Esophagus muscularis mucosa (tissue), 4 donors: ENCODE measurements at regions not wholly inside any gene's neighbourhood (a gene's known extent, or its start where the extent isn't known, plus 50 kb on each side); places are given as distances from the start of the nearest gene placed in this dataset.

Experiments
- DNase-seq: peaks from one replicate; pipeline ENCODE4 v3.0.0-alpha.2; 2017; ENCODE audit errors: extremely low spot score
- H3K27ac ChIP-seq, 4 donors: fragments of 200-600 bp; sonication (generic); replicated peaks in 1 of 4; 1 replicate in 3 of 4; 2 replicates in 1 of 4; pipeline ENCODE4 v1.5.1; 2016 to 2019; ENCODE audit warnings: mild to moderate bottlenecking in 1 of 4
- H3K27me3 ChIP-seq, 4 donors: fragments of 200-600 bp; sonication (generic); one replicate each; pipeline versions ENCODE4 v1.5.1 to v1.6.0; 2016 to 2019
- H3K36me3 ChIP-seq, 4 donors: fragments of 200-600 bp; sonication (generic); one replicate each; pipeline ENCODE4 v1.5.1; 2016 to 2019
- H3K4me1 ChIP-seq, 4 donors: fragments of 200-600 bp; sonication (generic); one replicate each; pipeline ENCODE4 v1.5.1; 2016 to 2019
- H3K4me3 ChIP-seq, 4 donors: fragments of 200-600 bp; sonication (generic); 1 replicate in 2 of 4; 2 replicates in 2 of 4; pipeline ENCODE4 v1.5.1; 2016 to 2019; ENCODE audit warnings: mild to moderate bottlenecking in 4 of 4, moderate library complexity in 1 of 4
- H3K9me3 ChIP-seq, 4 donors: fragments of 200-600 bp; sonication (generic); 1 replicate in 3 of 4; 2 replicates in 1 of 4; pipeline ENCODE4 v1.5.1; 2016 to 2019
- CTCF ChIP-seq, 3 experiments: fragments of 200-600 bp in 2 of 3; fragments of 450-650 bp in 1 of 3; sonication (generic) in 2 of 3; IDR thresholded peaks; one replicate each; pipeline ENCODE4 v1.5.1; 2017 to 2019; ENCODE audit warnings: antibody characterized with exemption in 3 of 3, mild to moderate bottlenecking in 2 of 3, moderate library complexity in 1 of 3
- EP300 ChIP-seq: sonication (generic); formaldehyde crosslinking; IDR thresholded peaks from one replicate; pipeline ENCODE4 v1.6.1; 2017; ENCODE audit warnings: antibody characterized with exemption
- POLR2A ChIP-seq: fragments of 450-650 bp; IDR thresholded peaks from one replicate; pipeline ENCODE4 v1.6.1; 2017; ENCODE audit warnings: antibody characterized with exemption, moderate library complexity, mild to moderate bottlenecking, low read depth
- POLR2AphosphoS5 ChIP-seq, 2 donors: sonication (generic); formaldehyde crosslinking; IDR thresholded peaks; one replicate each; pipeline ENCODE4 v1.6.1; 2017; ENCODE audit warnings: antibody characterized with exemption in 2 of 2
- WGBS: methylation state at CpG from one replicate; pipeline ENCODE4 v1.1.5; 2018; 5-methylcytosine and 5-hydroxymethylcytosine counted together
- intact Hi-C: fragments of 100-400 bp; cut with DNase I; formaldehyde crosslinking; loops from one replicate; pipeline ENCODE4 v1.15.1; 2023

- Histone ChIP-seq H3K4me3 (no peak overlapping the region), H3K9me3 (no peaks in the 10 kb centered on the region), H3K4me1 (no peaks in the 10 kb centered on the region), H3K27ac (no peak overlapping the region), H3K27me3 (no peaks in the 10 kb centered on the region), H3K36me3 (no peaks in the 10 kb centered on the region)
- 84% methylated on average over 1 of the region's 1 CpG for WGBS
- no peak for DNase-seq
- intact Hi-C loops = no loop called here
- no peak for TF ChIP-seq CTCF (IDR thresholded peaks at IDR 0.05)
- no peak for TF ChIP-seq EP300
- TF ChIP-seq POLR2A = no peak
- TF ChIP-seq POLR2AphosphoS5 (IDR thresholded peaks at IDR 0.05) = no peak
Measured at GRCh38 chr1:105386489-105386888, 1636.8 kb downstream of the AMY1C start.

GRCh38 chr1:105396001-105396400 is 1646.3 kb downstream of the AMY1C start:
- DNase-seq = no peak
- H3K9me3 ChIP-seq = peaks cover 0 to 3% (median 0%) of the 10 kb centered on the region in 4 donors
- no peaks in the 10 kb centered on the region for H3K36me3 ChIP-seq
- 36% methylated on average over 2 of the region's 2 CpGs for WGBS
- intact Hi-C loops = loop anchor here (10.0 kb wide), 1 partner anchor 191 kb away; no protein-coding TSS in a partner anchor
- TF ChIP-seq CTCF (IDR thresholded peaks at IDR 0.05) (no peak), EP300 (no peak), POLR2A (no peak), POLR2AphosphoS5 (IDR thresholded peaks at IDR 0.05) (no peak)
- H3K4me3 ChIP-seq = no peak overlapping the region
- H3K27ac ChIP-seq = no peak overlapping the region
- H3K27me3 ChIP-seq = no peaks in the 10 kb centered on the region
- no peaks in the 10 kb centered on the region for H3K4me1 ChIP-seq

GRCh38 chr1:105398909-105399308 is 1649.2 kb downstream of the AMY1C start:
- intact Hi-C loops = loop anchor here (10.0 kb wide), 1 partner anchor 194 kb away; no protein-coding TSS in a partner anchor
- no peaks in the 10 kb centered on the region for H3K36me3 ChIP-seq
- H3K27ac ChIP-seq = no peak overlapping the region
- peaks cover 0 to 3% (median 0%) of the 10 kb centered on the region in 4 donors for H3K9me3 ChIP-seq
- DNase-seq = no peak
- H3K4me1 ChIP-seq = no peaks in the 10 kb centered on the region
- H3K27me3 ChIP-seq = no peaks in the 10 kb centered on the region
- TF ChIP-seq POLR2A (no peak), CTCF (IDR thresholded peaks at IDR 0.05) (no peak), EP300 (no peak), POLR2AphosphoS5 (IDR thresholded peaks at IDR 0.05) (no peak)
- no peak overlapping the region for H3K4me3 ChIP-seq

GRCh38 chr1:105399716-105400115 is 1650.0 kb downstream of the AMY1C start:
- TF ChIP-seq POLR2A = no peak
- no peak for TF ChIP-seq POLR2AphosphoS5 (IDR thresholded peaks at IDR 0.05)
- no peak for TF ChIP-seq EP300
- no peak for TF ChIP-seq CTCF (IDR thresholded peaks at IDR 0.05)
- no peaks in the 10 kb centered on the region for H3K36me3 ChIP-seq
- H3K27me3 ChIP-seq = no peaks in the 10 kb centered on the region
- no peaks in the 10 kb centered on the region for H3K4me1 ChIP-seq
- H3K4me3 ChIP-seq = no peak overlapping the region
- DNase-seq = no peak
- H3K9me3 ChIP-seq = peaks cover 0 to 3% (median 0%) of the 10 kb centered on the region in 4 donors
- intact Hi-C loops = loop anchor here (10.0 kb wide), 1 partner anchor 195 kb away; no protein-coding TSS in a partner anchor
- no peak overlapping the region for H3K27ac ChIP-seq
- 89% methylated on average over 1 of the region's 1 CpG for whole genome bisulfite sequencing

- Histone ChIP-seq H3K9me3 (no peaks in the 10 kb centered on the region), H3K4me3 (no peak overlapping the region), H3K27me3 (no peaks in the 10 kb centered on the region), H3K27ac (no peak overlapping the region), H3K4me1 (no peaks in the 10 kb centered on the region), H3K36me3 (no peaks in the 10 kb centered on the region)
- TF ChIP-seq EP300 (no peak), POLR2A (no peak), POLR2AphosphoS5 (IDR thresholded peaks at IDR 0.05) (no peak), CTCF (IDR thresholded peaks at IDR 0.05) (no peak)
- no peak for DNase-seq
- intact Hi-C loops = no loop called here
- 76% methylated on average over 3 of the region's 3 CpGs for WGBS
Measured at GRCh38 chr1:105416261-105416660, 1640.2 kb upstream of the PRMT6 start.
